Right lung (tissue), 2 donors: ENCODE measurements at regions not wholly inside any gene's neighbourhood (a gene's known extent, or its start where the extent isn't known, plus 50 kb on each side); places are given as distances from the start of the nearest gene placed in this dataset.
A peak's percentile ranks its signal among the peaks of the same experiment; 100 is the strongest.

Experiments used
- DNase-seq, 2 donors: peaks; one replicate each; pipeline ENCODE4 v3.0.0-alpha.2; 2013

DNA sequence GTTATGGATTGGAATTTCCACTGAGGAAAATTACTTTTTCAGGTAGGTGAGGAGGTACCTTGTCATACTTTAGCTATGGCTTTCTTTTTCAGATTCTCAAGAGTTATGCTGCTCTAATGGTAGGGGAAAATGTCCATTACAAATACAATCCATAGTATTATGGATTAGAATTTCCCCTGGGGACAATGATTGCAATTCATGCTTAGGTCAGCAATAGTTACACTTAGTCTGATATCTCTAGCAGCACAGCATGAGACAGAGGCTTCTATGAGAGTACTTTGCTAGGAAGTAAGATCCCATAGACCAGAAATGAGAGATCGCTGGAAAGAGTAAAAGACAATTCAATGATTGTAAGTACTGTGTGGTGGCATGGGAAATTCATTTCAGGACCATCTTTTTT is 949.5 kb upstream of the CDH8 start:
- no peak for DNase-seq

DNA sequence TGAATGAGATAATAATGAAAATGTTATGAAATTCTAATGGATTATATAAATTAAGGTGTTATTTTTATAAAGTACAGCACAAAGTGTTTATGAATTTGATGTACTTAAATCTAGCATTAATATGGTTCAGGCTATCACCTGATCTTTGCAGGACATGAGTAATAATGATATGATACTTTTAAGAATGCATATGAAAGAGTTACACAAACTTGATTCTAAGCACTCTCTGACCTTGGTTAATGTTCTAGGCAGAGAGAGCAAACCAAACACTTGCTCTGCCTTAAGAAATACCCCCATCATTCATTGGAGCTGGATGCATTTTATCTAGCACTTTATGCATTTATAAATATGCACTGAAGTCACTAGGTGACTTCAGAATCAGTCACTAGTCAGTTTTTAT is 942.2 kb upstream of the CDH8 start:
- no peak for DNase-seq

DNA sequence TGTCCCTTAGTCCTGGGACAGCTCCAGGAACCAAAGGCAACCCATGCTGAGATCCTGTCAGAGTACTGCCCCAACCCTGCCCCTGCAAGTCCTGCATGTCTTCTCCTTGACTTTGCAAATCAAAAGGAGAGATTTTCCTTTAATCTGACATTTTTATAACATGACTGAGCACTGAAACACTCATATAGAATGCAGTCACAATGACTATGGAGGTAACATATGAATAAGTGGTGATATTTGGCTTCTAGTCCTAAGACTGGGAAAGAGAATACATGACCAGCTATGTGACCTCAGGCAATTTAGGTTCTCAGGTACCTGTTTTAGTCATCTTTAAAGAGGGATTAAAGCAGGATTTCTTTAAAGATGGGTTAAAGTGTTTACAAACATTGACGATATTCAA is 941.6 kb upstream of the CDH8 start:
- DNase-seq, result no peak

GRCh38 chr16:62974424-62974823 is 938.2 kb upstream of the CDH8 start:
- DNase-seq, result no peak

DNA sequence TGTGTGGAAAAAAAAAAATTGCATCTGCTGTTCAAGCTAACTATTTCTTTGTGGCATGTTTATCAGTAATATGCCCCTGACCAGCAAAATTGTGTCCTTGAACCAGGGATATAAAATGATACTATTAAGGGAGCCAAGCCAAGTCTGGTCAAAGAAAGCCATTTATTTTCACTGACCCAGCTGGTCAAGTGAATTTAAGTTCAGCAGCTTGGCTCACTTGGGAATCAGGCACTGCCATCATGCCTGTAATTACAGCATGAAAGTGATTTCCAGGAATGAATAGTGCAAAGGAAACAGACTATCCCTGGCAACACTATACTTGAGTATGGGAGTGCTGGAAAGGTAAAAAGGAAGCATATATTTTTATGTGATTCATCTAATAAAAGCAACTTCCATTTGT is 934.6 kb upstream of the CDH8 start:
- no peak for DNase-seq

- DNase-seq, result no peak
These were observed 933.6 kb upstream of the CDH8 start for GRCh38 chr16:62969711-62970318.

DNA sequence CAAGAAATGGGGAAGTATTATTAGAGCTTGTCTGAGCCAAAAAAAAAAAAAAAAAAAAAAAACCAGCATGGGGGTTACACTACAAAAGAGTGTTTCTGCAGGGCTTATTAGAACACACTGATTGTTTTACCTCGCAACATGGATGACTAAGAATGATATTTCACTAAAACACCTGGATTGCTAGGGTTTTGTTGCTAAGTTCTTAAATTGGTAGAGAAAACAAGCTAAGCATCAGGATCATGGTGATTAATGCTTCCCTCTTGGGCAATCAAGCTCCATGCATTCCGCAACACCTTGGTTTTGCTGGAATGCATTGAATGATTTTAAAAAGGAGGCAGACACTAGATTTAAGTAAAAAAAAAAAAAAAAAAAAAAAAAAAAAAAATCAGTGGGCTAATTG is 931.4 kb upstream of the CDH8 start:
- no peak for DNase-seq

GRCh38 chr16:62967163-62967562 is 930.9 kb upstream of the CDH8 start:
- peak; percentile 2 to 4 for DNase-seq

DNA sequence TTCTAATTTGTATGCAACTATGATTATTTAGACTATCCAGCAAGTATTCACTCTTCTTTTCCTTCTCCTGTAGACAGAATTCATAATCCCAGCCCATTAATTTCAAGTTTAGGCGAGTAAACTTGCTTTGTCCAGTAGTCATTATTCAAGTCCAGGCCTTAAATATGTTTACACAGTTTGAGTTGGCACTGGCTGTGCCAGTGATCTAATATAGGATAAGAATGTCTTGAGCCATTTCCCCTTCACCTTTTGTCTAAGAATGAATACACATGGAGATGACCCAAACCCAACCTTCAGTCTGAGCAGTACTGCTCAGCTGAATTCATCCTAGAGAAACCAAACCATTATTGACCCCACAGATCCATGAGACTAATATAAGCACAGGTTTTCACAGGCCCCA is 930.4 kb upstream of the CDH8 start:
- DNase-seq, result no peak

- no peak for DNase-seq
These were observed 929.6 kb upstream of the CDH8 start for GRCh38 chr16:62965831-62966230.

- DNase-seq, result no peak
These were observed 927.6 kb upstream of the CDH8 start for GRCh38 chr16:62963846-62964245.

GRCh38 chr16:62955033-62955349 is 918.8 kb upstream of the CDH8 start:
- no peak for DNase-seq

DNA sequence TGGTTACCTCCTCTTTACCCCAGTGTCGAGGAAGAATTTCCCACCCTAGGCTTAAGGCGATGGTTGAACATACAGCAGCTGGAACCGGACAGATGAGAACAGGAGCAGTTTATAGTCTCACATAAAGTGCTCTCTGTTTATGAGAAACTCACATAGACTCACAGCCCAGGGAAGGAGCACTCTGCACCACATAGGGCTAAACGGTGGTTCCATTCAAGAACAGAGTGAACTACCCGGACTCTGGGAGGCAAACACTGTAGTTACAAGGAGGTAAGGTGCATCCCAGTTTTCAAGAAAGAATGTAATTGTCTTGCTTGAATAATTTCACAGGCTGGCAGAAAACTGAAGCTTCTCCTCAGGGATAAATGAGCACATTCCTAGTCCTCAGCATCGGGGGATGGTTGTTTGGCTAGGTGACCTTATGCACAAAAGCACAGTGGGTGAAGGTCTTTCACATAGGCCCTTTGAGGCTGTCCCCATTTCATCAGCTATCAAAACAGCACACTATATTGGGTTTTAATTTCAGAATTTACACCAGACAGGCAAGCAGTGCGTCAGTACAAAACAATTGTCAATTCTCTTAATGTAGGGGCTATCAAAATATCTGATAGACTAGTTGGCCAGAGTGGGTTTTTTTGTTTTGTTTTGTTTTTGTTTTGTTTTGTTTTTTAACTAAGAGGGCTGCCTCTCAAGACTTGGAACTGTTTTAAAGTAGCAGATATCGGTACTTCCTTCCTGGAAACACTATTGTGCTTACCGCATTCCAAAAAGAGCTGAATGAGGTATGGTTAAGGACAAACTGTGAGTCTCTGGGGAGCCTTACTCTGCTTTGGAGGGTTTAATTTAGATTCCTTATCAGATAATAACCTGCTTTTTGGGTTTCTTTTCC is 918.1 kb upstream of the CDH8 start:
- no peak for DNase-seq

DNA sequence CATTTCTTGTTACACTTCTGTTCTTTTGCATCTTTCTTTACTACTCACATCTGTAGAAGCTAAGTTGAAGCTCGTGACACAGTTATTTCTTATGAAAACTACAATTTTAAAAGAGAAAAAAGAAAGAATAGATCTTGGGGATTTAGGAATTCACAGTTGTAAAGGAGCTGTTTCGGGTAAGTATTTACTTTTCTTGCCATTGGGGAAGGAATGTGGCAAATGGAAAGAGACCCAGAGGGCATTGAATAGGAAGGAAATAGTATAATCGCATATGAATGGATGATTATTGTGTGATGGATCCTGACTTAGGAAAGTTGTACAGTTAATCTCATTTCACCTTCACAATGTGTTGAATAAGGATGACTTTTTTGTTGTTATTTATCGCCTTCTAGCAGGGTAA is 914.1 kb upstream of the CDH8 start:
- no peak for DNase-seq

GRCh38 chr16:62940569-62940968 is 904.3 kb upstream of the CDH8 start:
- DNase-seq, result no peak

- DNase-seq, result no peak
These were observed 903.4 kb upstream of the CDH8 start for GRCh38 chr16:62939687-62940086.

DNA sequence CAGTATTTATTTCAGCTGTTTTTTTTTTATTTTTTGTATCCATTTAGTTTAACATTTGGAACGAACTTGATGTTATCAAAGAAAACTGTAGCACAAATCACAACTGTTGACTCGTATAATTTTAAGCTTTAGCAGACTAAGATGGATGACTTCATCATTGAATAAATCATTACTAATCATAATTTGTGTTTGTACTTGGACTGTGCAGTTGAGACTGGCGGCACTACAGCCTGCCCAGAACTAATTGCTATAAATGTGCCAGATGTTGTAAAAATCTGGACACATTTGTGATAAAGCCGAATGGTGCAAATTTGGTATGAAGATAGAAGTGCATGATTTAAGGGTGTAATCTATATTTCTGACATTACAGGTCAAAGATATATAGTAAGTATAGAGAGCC is 897.7 kb upstream of the CDH8 start:
- no peak for DNase-seq

GRCh38 chr16:62929593-62929992 is 893.4 kb upstream of the CDH8 start:
- DNase-seq, result no peak

- DNase-seq, result no peak
These were observed 890.9 kb upstream of the CDH8 start for GRCh38 chr16:62927122-62927521.

- DNase-seq, result no peak
These were observed 890.0 kb upstream of the CDH8 start for GRCh38 chr16:62926121-62926801.

DNA sequence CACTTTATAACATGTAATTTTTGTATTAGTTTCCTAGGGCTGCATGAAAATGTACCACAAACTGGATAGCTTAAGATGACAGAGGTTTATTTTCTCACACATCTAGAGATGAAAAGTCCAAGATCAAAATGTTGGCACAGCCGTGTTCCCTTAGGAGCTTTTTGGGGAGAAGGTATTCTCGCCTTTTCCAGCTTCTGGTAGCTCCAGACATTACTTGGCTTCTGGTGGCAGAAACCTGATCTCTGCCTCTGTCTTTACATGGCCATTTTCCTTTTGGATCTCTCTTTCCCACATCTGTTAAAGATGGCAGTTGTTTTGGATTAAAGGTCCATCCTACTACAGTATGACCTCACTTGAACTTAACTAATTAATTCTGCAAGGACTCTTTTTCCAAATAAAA is 885.7 kb upstream of the CDH8 start:
- DNase-seq, result no peak

GRCh38 chr16:62913924-62914323 is 877.7 kb upstream of the CDH8 start:
- no peak for DNase-seq

- no peak for DNase-seq
These were observed 877.1 kb upstream of the CDH8 start for GRCh38 chr16:62913333-62913732.
